T-helper 9 cell (primary cell): ENCODE measurements at regions not wholly inside any gene's neighbourhood (a gene's known extent, or its start where the extent isn't known, plus 50 kb on each side); places are given as distances from the start of the nearest gene placed in this dataset.

ENCODE experiments used
- DNase-seq: peaks from one replicate; pipeline ENCODE4 v3.0.0-alpha.2; 2020

DNA sequence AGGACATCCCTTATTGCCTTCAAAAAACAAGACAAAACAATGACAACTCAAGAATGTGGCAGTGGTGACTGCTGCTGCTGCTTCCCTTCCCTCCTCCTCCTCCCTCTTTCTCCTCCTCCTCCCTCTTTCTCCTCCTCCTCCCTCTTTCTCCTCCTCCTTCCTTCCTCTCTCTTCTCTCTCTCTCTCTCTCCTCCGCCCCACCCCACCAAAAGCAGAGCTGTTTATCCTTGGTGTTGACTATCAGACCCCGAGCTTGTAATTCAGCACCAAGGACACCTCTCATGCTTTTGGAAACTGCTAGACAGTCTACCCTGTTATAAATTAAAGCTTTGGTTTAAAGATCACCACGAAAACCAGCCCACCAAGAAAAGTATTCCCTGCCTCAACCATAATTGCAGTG lies 72.4 kb upstream of the IFNAR2 start:
- no peak for DNase-seq

DNA sequence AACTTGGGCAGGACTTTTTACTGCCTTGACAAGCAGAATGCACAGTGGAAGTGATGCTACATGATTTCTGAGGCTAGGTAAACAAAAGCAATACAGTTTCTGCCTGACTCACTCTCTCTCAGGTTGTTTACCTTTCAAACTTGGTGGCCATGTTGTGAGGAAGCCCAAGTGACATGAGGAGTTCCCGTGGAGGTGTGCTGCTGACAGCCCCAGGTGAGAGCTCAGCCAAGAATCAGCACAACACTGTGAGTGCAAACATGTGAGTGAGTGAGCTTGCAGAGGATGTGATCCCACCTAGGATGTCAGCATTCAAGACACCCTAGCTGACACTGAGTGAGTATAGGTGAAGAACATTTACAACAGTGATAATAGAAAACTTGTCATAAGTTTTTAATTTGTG lies 71.1 kb upstream of the IFNAR2 start:
- DNase-seq = no peak

DNA sequence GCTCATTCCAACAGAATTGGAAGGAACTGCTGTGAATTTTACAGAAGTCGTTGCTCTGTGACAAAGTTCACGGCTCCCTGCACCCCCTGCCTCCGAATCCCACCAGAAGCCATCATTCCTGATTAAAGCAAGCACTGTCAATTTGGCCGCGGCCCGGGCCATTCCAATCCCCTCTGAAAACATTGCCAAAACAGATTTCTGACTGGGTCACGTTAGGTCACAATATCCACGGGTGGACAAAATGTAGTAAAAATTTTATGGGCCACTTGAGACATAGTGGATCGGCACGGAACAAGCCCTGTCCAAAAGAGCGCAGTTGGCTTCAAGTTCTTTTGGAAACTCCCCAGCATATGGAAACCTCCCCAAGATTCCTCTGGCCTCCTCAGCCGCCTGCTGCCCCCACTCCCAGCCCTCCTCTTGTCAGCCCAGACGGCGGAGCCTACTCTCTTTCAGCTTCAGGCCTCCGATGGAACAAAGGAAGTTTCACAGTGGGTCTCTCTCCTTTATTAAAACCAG lies 67.2 kb upstream of the IFNAR2 start:
- DNase-seq = no peak

DNA sequence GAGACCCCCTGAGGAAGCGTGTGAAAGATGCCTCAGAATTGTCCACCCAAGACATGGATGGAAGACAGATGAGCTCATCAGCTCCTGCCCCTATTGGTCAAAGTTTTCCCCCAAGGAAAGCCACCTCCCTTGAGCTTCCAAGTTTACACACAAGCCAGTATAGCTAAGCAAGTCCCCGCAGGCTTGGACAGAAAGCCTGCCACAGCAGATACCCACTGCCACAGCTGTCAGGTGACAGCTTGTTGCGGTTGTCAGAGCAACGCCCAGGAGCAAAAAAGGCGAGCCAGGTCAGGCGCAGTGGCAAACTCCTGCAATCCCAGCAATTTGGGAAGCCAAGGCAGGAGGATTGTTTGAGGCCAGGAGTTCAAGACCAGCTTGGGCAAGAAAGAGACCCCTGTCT lies 60.9 kb upstream of the IFNAR2 start:
- no peak for DNase-seq

DNA sequence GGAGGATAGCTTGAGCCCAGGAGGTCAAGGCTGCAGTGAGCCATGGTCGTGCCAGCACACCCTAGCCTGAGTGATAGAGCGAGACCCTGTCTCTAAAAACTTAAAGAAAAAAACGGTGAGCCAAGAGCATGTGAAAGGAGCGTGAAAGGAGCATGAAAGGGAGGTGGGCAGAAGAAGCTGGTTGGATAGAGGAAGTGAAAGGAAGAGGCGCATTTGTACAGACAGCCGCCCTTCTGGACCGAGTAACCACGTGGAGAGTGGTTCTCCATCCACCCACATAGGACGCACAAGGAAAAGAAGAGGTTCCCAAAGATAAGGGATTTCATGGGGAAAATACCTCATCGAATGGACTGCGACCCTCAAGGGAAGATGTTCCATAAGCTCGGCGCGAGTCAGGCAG lies 60.4 kb upstream of the IFNAR2 start:
- no peak for DNase-seq

DNA sequence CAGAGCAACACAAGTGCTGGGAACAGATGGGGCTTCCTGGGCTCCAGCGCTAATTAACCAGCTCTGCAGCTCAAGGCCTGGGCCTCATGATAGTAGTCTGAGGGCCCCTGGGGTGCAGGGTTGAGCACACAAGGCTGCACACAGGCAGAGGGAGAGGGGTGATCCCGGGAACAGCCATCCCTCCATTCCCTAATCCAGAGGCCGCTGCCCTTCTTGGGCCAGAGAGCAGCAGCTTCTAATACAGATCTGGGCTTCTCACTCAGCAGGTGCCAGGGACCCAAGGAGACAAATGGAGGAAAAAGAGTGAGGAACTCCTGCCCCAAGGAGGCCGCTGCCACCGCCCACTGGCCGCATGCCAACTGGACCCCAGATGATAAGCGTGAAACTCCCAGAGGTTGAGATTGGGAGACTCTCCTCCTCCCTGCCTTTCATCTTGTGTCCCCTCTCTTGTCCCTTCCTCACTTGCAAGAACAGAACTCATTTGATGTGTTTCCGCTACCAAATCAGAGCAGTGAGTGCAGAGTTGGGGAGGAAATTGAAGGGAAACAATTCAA lies 58.0 kb upstream of the IFNAR2 start:
- DNase-seq = no peak

DNA sequence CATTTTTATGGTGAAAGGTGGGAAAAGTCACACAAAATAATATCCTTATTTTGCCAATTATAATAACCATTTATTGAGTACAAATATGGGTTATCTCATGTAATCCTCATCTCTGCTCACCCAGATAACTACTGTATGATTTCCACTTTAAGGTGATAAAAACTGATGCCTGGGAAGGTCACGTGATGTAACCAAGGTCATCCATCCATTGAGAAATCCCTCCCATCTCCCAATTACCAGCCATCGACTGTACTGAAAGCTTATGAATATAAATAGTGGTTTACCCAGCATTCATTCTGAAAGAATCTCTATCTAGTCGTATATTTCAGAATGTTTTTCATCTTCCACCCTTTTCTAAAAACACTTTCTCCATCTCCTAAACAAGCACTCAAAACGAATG lies 55.0 kb upstream of the IFNAR2 start:
- no peak for DNase-seq
